Small intestine (tissue), 7 donors: ENCODE measurements at regions not wholly inside any gene's neighbourhood (a gene's known extent, or its start where the extent isn't known, plus 50 kb on each side); places are given as distances from the start of the nearest gene placed in this dataset.

Experiments
- DNase-seq, 2 donors: peaks; one replicate each; pipeline versions ENCODE4 v3.0.0 to v3.0.0-alpha.2; 2013
- FAIRE-seq: peaks from 2 replicates; lab custom pipeline; 2012; peaks lifted over from hg19 to GRCh38; lab: Jason Lieb, UNC
- H3K27ac ChIP-seq, 3 donors: one replicate each; pipeline ENCODE4 v1.5.1; 2013; ENCODE audit warnings: low read length in 2 of 3, mild to moderate bottlenecking in 2 of 3, control low read depth in 1 of 3, inconsistent platforms in 1 of 3, low read depth in 1 of 3, moderate library complexity in 1 of 3
- H3K27me3 ChIP-seq, 3 donors: one replicate each; pipeline ENCODE4 v1.6.1; 2013; ENCODE audit warnings: low read length in 3 of 3, inconsistent platforms in 1 of 3; ENCODE audit not compliant: control insufficient read depth in 3 of 3, insufficient read depth in 3 of 3
- H3K36me3 ChIP-seq, 3 donors: one replicate each; pipeline ENCODE4 v1.6.1; 2013; ENCODE audit warnings: low read length in 3 of 3, inconsistent platforms in 1 of 3, low read depth in 1 of 3, mild to moderate bottlenecking in 1 of 3, moderate library complexity in 1 of 3; ENCODE audit not compliant: control insufficient read depth in 3 of 3, insufficient read depth in 2 of 3
- H3K4me1 ChIP-seq, 3 donors: one replicate each; pipeline ENCODE4 v1.6.1; 2013; ENCODE audit warnings: low read length in 2 of 3, inconsistent platforms in 1 of 3, low read depth in 1 of 3, mild to moderate bottlenecking in 1 of 3, moderate library complexity in 1 of 3; ENCODE audit not compliant: control insufficient read depth in 3 of 3, insufficient read depth in 2 of 3
- H3K4me3 ChIP-seq, 3 donors: one replicate each; pipeline ENCODE4 v1.5.1; 2013; ENCODE audit warnings: low read length in 3 of 3, control low read depth in 1 of 3, inconsistent platforms in 1 of 3, low read depth in 1 of 3, mild to moderate bottlenecking in 1 of 3, moderate library complexity in 1 of 3
- H3K9me3 ChIP-seq, 2 donors: one replicate each; pipeline ENCODE4 v1.6.1; 2013; ENCODE audit warnings: low read depth in 1 of 2, low read length in 1 of 2; ENCODE audit not compliant: control insufficient read depth in 2 of 2, insufficient read depth in 1 of 2
- WGBS, 3 donors: extraction: QIAGEN DNeasy Blood & Tissue Kit; methylation state at CpG; one replicate each; pipeline ENCODE4 v1.1.7; 2013; 5-methylcytosine and 5-hydroxymethylcytosine counted together
- donor health status: healthy with polysubstance abuse.
- donor health status: control.
- donor health status: control.
- donor health status: Bipolar disorder and iron deficiency.
- donor health status: healthy.

GRCh38 chr3:31468433-31468832 is 64.3 kb upstream of the STT3B start:
- Histone ChIP-seq H3K9me3 (no peaks in the 10 kb centered on the region), H3K4me1 (no peaks in the 10 kb centered on the region), H3K27me3 (no peaks in the 10 kb centered on the region), H3K36me3 (no peaks in the 10 kb centered on the region), H3K4me3 (no peak overlapping the region), H3K27ac (no peak overlapping the region)
- 61 to 96% (median 68%) methylated on average over 3 of the region's 3 CpGs for WGBS, 3 donors
- no peak for FAIRE-seq
- DNase-seq = no peak

GRCh38 chr3:31469385-31469784 is 63.3 kb upstream of the STT3B start:
- no peak for FAIRE-seq

GRCh38 chr3:31472479-31473390 is 60.0 kb upstream of the STT3B start:
- no peak for DNase-seq
- FAIRE-seq = no peak
- Histone ChIP-seq H3K27ac (no peak overlapping the region), H3K4me3 (no peak overlapping the region), H3K4me1 (no peaks in the 10 kb centered on the region), H3K9me3 (no peaks in the 10 kb centered on the region), H3K27me3 (no peaks in the 10 kb centered on the region), H3K36me3 (no peaks in the 10 kb centered on the region)
- 77 to 84% (median 84%) methylated on average over 7 of the region's 7 CpGs for WGBS, 3 donors

More at GRCh38 chr3:31469385-31469784, 63.3 kb upstream of the STT3B start:
- DNase-seq = no peak
- Histone ChIP-seq H3K27ac (no peak overlapping the region), H3K36me3 (no peaks in the 10 kb centered on the region), H3K4me1 (no peaks in the 10 kb centered on the region), H3K9me3 (no peaks in the 10 kb centered on the region), H3K4me3 (no peak overlapping the region), H3K27me3 (no peaks in the 10 kb centered on the region)
- WGBS, 3 donors = 83 to 90% (median 89%) methylated on average over 3 of the region's 3 CpGs

GRCh38 chr3:31476209-31476608 is 56.5 kb upstream of the STT3B start:
- Histone ChIP-seq H3K4me1 (no peaks in the 10 kb centered on the region), H3K27ac (no peak overlapping the region), H3K4me3 (no peak overlapping the region), H3K9me3 (no peaks in the 10 kb centered on the region), H3K36me3 (no peaks in the 10 kb centered on the region), H3K27me3 (no peaks in the 10 kb centered on the region)
- FAIRE-seq (no peak), DNase-seq (no peak)
- 96 to 97% (median 96%) methylated on average over 4 of the region's 4 CpGs for WGBS, 3 donors

- no peak for DNase-seq
- 51 to 96% (median 94%) methylated on average over 1 of the region's 1 CpG for WGBS, 3 donors
- FAIRE-seq = no peak
Measured at GRCh38 chr3:31479431-31479830, 53.3 kb upstream of the STT3B start.

GRCh38 chr3:31481697-31482096 is 51.0 kb upstream of the STT3B start:
- DNase-seq = no peak
- H3K27me3 ChIP-seq = no peaks in the 10 kb centered on the region
- FAIRE-seq = no peak
- no peak overlapping the region for H3K27ac ChIP-seq
- H3K36me3 ChIP-seq = no peaks in the 10 kb centered on the region
- no peaks in the 10 kb centered on the region for H3K4me1 ChIP-seq
- WGBS, 3 donors = 86 to 89% (median 87%) methylated on average over 3 of the region's 3 CpGs
- H3K4me3 ChIP-seq = no peak overlapping the region
- H3K9me3 ChIP-seq = no peaks in the 10 kb centered on the region

More at GRCh38 chr3:31479431-31479830, 53.3 kb upstream of the STT3B start:
- no peaks in the 10 kb centered on the region for H3K36me3 ChIP-seq
- H3K4me1 ChIP-seq = no peaks in the 10 kb centered on the region
- no peaks in the 10 kb centered on the region for H3K9me3 ChIP-seq
- no peak overlapping the region for H3K27ac ChIP-seq
- no peak overlapping the region for H3K4me3 ChIP-seq
- no peaks in the 10 kb centered on the region for H3K27me3 ChIP-seq

GRCh38 chr3:31482493-31483200 is 50.1 kb upstream of the STT3B start:
- H3K27ac ChIP-seq = no peak overlapping the region
- no peaks in the 10 kb centered on the region for H3K36me3 ChIP-seq
- FAIRE-seq (no peak), DNase-seq (no peak)
- no peaks in the 10 kb centered on the region for H3K9me3 ChIP-seq
- H3K4me1 ChIP-seq = no peaks in the 10 kb centered on the region
- H3K27me3 ChIP-seq = no peaks in the 10 kb centered on the region
- no peak overlapping the region for H3K4me3 ChIP-seq
- WGBS, 3 donors = 62 to 72% (median 67%) methylated on average over 3 of the region's 3 CpGs
